ENCODE measurements at regions not wholly inside any gene's neighbourhood (a gene's known extent, or its start where the extent isn't known, plus 50 kb on each side); places are given as distances from the start of the nearest gene placed in this dataset.

DNA sequence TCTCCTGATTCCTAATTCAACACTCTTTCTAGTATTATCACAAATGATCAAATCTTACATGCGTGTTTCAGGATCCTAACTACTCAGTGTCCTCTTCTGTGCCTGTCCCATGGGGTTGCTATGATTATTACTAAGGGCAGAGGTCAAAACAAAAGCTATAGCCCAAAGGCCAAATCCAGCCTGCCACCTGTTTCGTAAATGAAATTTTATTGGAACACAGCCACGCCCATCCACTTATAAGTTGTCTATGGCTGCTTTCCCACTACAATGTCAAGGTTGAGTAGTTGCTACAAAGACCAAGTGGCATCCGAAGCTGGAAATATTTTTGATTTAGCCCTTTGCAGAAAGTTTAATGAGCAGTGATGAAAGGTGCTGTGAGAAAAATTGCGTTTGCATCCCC lies 336.6 kb downstream of the TMEM114 start:
- no peaks in the 10 kb centered on the region for H3K9me3 Mint-ChIP-seq (ENCODE audit: unreplicated experiment)
- H3K4me3 ChIP-seq (ENCODE audit: low read depth, low read length) = no peak overlapping the region
- H3K36me3 Mint-ChIP-seq (ENCODE audit: insufficient read depth, unreplicated experiment) = no peaks in the 10 kb centered on the region
- H3K27me3 Mint-ChIP-seq (ENCODE audit: insufficient read depth, unreplicated experiment) = peaks cover 9% of the 10 kb centered on the region
- ChIA-PET POLR2A (no interaction called here), CTCF (no interaction called here)
- no TSS peak for BruUV-seq (replicated peaks)
- H3K9me3 ChIP-seq = no peaks in the 10 kb centered on the region
- H3K4me3 Mint-ChIP-seq (ENCODE audit: unreplicated experiment) = no peak overlapping the region
- DNase-seq = no peak
- H3K36me3 ChIP-seq (ENCODE audit: control insufficient read depth, insufficient read depth, low read length) = no peaks in the 10 kb centered on the region
- no peak overlapping the region for H3K27ac Mint-ChIP-seq (ENCODE audit: unreplicated experiment)
- no peaks in the 10 kb centered on the region for H3K4me1 ChIP-seq
- TF ChIP-seq, protein P1, sequence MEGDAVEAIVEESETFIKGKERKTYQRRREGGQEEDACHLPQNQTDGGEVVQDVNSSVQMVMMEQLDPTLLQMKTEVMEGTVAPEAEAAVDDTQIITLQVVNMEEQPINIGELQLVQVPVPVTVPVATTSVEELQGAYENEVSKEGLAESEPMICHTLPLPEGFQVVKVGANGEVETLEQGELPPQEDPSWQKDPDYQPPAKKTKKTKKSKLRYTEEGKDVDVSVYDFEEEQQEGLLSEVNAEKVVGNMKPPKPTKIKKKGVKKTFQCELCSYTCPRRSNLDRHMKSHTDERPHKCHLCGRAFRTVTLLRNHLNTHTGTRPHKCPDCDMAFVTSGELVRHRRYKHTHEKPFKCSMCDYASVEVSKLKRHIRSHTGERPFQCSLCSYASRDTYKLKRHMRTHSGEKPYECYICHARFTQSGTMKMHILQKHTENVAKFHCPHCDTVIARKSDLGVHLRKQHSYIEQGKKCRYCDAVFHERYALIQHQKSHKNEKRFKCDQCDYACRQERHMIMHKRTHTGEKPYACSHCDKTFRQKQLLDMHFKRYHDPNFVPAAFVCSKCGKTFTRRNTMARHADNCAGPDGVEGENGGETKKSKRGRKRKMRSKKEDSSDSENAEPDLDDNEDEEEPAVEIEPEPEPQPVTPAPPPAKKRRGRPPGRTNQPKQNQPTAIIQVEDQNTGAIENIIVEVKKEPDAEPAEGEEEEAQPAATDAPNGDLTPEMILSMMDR (IDR thresholded peaks at IDR 0.05; ENCODE audit: insufficient read depth in 1 of 2, low read depth in 1 of 2, low read length in 1 of 2, severe bottlenecking in 1 of 2, unreplicated experiment in 1 of 2) = no peak
- H3K4me1 Mint-ChIP-seq (ENCODE audit: low read depth, unreplicated experiment) = no peaks in the 10 kb centered on the region
- H3K27me3 ChIP-seq (replicated peaks; ENCODE audit: control insufficient read depth, insufficient read depth, low read length) = no peaks in the 10 kb centered on the region
- intact Hi-C loops (cut with micrococcal nuclease; ENCODE audit: unreplicated experiment) = no loop called here

- Mint-ChIP-seq H3K36me3 (ENCODE audit: insufficient read depth, unreplicated experiment) (no peaks in the 10 kb centered on the region), H3K9me3 (ENCODE audit: unreplicated experiment) (no peaks in the 10 kb centered on the region), H3K27me3 (ENCODE audit: insufficient read depth, unreplicated experiment) (peaks cover 7% of the 10 kb centered on the region), H3K4me1 (ENCODE audit: low read depth, unreplicated experiment) (no peaks in the 10 kb centered on the region), H3K27ac (ENCODE audit: unreplicated experiment) (no peak overlapping the region), H3K4me3 (ENCODE audit: unreplicated experiment) (no peak overlapping the region)
- intact Hi-C loops (cut with micrococcal nuclease; ENCODE audit: unreplicated experiment) = no loop called here
- no peak for DNase-seq
- Histone ChIP-seq H3K4me1 (no peaks in the 10 kb centered on the region), H3K9me3 (no peaks in the 10 kb centered on the region), H3K36me3 (ENCODE audit: control insufficient read depth, insufficient read depth, low read length) (no peaks in the 10 kb centered on the region), H3K4me3 (ENCODE audit: low read depth, low read length) (no peak overlapping the region), H3K27me3 (replicated peaks; ENCODE audit: control insufficient read depth, insufficient read depth, low read length) (no peaks in the 10 kb centered on the region)
- ChIA-PET POLR2A (no interaction called here), CTCF (no interaction called here)
- no TSS peak for BruUV-seq (replicated peaks)
- TF ChIP-seq, protein P1 (IDR thresholded peaks at IDR 0.05; ENCODE audit: insufficient read depth in 1 of 2, low read depth in 1 of 2, low read length in 1 of 2, severe bottlenecking in 1 of 2, unreplicated experiment in 1 of 2) = no peak
Observed at GRCh38 chr16:8251727-8252126, 338.6 kb downstream of the TMEM114 start.

GRCh38 chr16:8251298-8251697 lies 339.0 kb downstream of the TMEM114 start:
- H3K27ac Mint-ChIP-seq (ENCODE audit: unreplicated experiment) = no peak overlapping the region
- Histone ChIP-seq H3K36me3 (ENCODE audit: control insufficient read depth, insufficient read depth, low read length) (no peaks in the 10 kb centered on the region), H3K4me3 (ENCODE audit: low read depth, low read length) (no peak overlapping the region), H3K9me3 (no peaks in the 10 kb centered on the region), H3K4me1 (no peaks in the 10 kb centered on the region), H3K27me3 (replicated peaks; ENCODE audit: control insufficient read depth, insufficient read depth, low read length) (no peaks in the 10 kb centered on the region)
- no peaks in the 10 kb centered on the region for H3K9me3 Mint-ChIP-seq (ENCODE audit: unreplicated experiment)
- CTCF ChIA-PET = no interaction called here
- no peak for DNase-seq
- H3K36me3 Mint-ChIP-seq (ENCODE audit: insufficient read depth, unreplicated experiment) = no peaks in the 10 kb centered on the region
- POLR2A ChIA-PET = no interaction called here
- peaks cover 7% of the 10 kb centered on the region for H3K27me3 Mint-ChIP-seq (ENCODE audit: insufficient read depth, unreplicated experiment)
- H3K4me1 Mint-ChIP-seq (ENCODE audit: low read depth, unreplicated experiment) = no peaks in the 10 kb centered on the region
- no peak overlapping the region for H3K4me3 Mint-ChIP-seq (ENCODE audit: unreplicated experiment)
- no TSS peak for BruUV-seq (replicated peaks)
- intact Hi-C loops (cut with micrococcal nuclease; ENCODE audit: unreplicated experiment) = no loop called here
- TF ChIP-seq, protein P1 (IDR thresholded peaks at IDR 0.05; ENCODE audit: insufficient read depth in 1 of 2, low read depth in 1 of 2, low read length in 1 of 2, severe bottlenecking in 1 of 2, unreplicated experiment in 1 of 2) = no peak

Measured in Caco-2 (cell line).